GM06990 (cell line): ENCODE measurements at regions not wholly inside any gene's neighbourhood (a gene's known extent, or its start where the extent isn't known, plus 50 kb on each side); places are given as distances from the start of the nearest gene placed in this dataset.

ENCODE experiments used
- DNase-seq: peaks from one replicate; pipeline ENCODE4 v3.0.0-alpha.2; 2011; ENCODE audit not compliant: insufficient read length; ENCODE audit errors: extremely low read depth
- H3K27me3 ChIP-seq: replicated peaks from 2 replicates; pipeline ENCODE4 v1.6.0; 2011; ENCODE audit warnings: low read length; ENCODE audit not compliant: control insufficient read depth, insufficient read depth
- H3K36me3 ChIP-seq: 2 replicates; pipeline ENCODE4 v1.5.1; 2011; ENCODE audit warnings: low read length; ENCODE audit not compliant: control insufficient read depth, insufficient read depth
- H3K4me3 ChIP-seq: replicated peaks from 2 replicates; pipeline ENCODE4 v1.5.1; 2011; ENCODE audit warnings: low read depth, mild to moderate bottlenecking, control low read depth, low read length
- TF ChIP-seq, protein P1 (sequence below): IDR thresholded peaks from 2 replicates; pipeline ENCODE4 v1.5.1; 2011; ENCODE audit warnings: low read length, control low read depth, mild to moderate bottlenecking, inconsistent platforms; ENCODE audit not compliant: insufficient read depth, poor library complexity, severe bottlenecking

DNA sequence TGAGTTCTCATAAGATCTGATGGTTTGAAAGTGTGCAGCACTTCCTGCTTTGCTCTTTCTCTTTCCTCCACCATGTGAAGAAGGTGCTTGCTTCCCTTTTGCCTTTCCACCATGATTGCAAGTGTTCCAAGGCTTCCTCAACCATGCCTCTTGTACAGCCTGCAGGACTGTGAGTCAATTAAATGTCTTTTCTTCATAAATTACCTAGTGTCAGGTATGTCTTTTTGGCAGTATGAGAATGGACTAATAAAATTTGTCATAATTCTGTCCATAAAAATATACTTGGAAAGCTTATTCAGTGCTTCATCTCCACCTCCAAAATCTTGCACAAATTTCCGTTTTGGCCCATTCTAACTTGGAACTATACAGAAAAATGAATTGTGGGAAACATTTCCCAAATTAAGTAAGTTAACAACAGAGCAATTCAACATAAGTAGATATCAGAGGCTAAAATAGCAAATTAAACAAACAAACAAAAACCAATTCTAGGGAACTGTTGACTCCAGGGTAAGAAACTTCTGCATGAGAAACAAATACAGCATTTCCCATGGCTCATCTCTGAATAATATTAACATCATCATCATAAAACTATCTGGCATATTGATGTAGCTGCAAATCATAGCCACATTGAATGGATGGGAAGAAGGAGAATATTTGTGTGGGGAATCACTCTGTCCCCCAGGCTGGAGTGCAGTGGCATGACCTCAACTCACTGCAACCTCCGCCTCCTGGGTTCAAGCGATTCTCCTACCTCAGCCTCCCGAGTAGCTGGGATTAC is 459.5 kb upstream of the FAR2 start:
- DNase-seq = no peak
- Histone ChIP-seq H3K27me3 (no peaks in the 10 kb centered on the region), H3K4me3 (no peak overlapping the region), H3K36me3 (no peaks in the 10 kb centered on the region)
- TF ChIP-seq, protein P1, sequence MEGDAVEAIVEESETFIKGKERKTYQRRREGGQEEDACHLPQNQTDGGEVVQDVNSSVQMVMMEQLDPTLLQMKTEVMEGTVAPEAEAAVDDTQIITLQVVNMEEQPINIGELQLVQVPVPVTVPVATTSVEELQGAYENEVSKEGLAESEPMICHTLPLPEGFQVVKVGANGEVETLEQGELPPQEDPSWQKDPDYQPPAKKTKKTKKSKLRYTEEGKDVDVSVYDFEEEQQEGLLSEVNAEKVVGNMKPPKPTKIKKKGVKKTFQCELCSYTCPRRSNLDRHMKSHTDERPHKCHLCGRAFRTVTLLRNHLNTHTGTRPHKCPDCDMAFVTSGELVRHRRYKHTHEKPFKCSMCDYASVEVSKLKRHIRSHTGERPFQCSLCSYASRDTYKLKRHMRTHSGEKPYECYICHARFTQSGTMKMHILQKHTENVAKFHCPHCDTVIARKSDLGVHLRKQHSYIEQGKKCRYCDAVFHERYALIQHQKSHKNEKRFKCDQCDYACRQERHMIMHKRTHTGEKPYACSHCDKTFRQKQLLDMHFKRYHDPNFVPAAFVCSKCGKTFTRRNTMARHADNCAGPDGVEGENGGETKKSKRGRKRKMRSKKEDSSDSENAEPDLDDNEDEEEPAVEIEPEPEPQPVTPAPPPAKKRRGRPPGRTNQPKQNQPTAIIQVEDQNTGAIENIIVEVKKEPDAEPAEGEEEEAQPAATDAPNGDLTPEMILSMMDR = no peak

DNA sequence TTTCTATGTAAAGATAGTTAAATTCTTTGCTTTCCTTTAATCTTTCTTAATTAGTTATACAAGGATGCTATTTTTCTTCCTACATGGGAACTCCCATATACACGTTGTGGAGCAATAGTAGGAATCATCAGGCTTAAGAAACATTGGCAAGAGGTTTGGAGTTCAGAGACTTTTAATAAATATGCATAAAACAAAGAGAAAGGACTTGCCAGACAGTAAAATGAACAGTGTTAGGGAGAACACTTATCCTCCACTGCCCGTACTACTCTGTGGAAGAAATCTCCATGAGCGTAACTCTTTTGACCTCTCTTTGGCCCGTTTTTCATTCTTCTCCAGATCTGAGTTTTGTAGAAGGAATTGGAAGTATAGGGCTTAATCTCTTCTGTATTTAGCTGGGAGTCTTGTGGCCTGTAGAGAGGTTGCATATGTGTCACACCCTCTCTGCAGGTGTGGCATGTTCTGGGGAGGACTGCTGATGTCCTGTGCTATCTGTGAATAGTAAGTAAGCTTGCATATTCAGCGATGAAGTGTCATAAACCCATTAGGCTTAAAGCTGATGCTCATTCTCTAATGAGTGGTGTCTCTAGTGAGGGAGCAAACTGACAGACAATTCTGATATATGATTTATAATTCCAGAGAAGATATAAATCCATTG is 455.4 kb upstream of the FAR2 start:
- no peaks in the 10 kb centered on the region for H3K27me3 ChIP-seq
- no peaks in the 10 kb centered on the region for H3K36me3 ChIP-seq
- TF ChIP-seq, protein P1 = no peak
- no peak for DNase-seq
- no peak overlapping the region for H3K4me3 ChIP-seq

DNA sequence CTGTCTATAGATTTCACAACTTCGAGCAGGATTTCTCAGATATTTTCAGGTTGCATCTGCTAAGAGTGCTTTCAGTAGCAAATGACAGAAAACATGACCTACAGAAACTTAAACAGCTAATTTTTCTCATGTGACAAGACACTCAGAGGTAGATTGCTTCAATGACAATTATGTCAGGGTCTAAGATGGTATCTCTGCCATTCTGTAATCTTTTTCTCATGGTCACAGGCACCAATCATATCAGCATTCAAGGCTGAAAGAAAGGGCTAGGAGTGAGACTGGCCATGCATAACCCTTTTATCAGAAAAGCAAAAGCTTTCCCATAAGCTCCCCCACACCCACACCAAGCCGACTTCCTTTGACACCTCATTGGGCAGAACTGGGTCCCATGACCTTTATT is 450.5 kb upstream of the FAR2 start:
- no peak overlapping the region for H3K4me3 ChIP-seq
- TF ChIP-seq, protein P1 = no peak
- no peaks in the 10 kb centered on the region for H3K27me3 ChIP-seq
- no peaks in the 10 kb centered on the region for H3K36me3 ChIP-seq
- no peak for DNase-seq

DNA sequence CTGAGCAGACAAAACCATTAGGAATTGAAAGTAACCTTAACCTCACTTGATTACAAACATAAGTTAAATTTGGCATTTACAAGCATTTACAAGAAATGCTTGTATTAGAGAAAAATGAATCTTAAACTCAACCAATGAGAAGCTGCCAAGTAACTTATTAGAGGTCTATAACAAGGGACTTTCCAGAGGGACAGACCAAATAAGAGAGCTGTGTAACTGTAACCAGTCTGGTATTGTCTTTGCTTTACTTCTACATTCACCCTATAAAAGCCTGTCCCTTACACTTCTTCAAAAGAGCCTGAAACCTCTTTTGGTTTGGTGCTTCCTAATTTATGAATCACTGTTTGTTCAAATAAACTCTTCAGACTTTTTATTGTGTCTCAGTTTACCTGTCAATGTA is 450.0 kb upstream of the FAR2 start:
- DNase-seq = no peak
- no peaks in the 10 kb centered on the region for H3K36me3 ChIP-seq

DNA sequence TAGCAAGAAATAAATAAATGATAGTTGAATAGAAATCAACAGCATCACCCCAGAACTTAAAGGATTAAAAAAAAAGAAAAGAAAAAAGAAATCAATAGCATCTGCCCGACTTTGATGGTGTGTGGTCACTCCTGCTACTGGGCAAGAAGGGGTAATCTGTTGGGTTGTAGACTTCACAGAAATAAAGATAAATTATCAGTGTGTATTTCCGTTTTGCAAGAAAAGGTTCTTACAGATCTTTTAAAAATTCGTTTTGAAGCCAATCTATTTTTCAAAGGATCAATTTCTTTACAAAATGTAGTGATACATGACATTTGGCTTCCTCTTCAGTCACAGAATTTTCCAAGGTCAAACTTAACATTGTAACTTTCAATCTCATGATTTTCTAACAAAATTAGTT is 448.9 kb upstream of the FAR2 start:
- no peak for DNase-seq
- TF ChIP-seq, protein P1 = no peak
- H3K27me3 ChIP-seq = no peaks in the 10 kb centered on the region
- H3K4me3 ChIP-seq = no peak overlapping the region
- no peaks in the 10 kb centered on the region for H3K36me3 ChIP-seq

More for the DNA sequence above, 450.0 kb upstream of the FAR2 start:
- TF ChIP-seq, protein P1 = no peak
- Histone ChIP-seq H3K4me3 (no peak overlapping the region), H3K27me3 (no peaks in the 10 kb centered on the region)
